Astrocyte (in vitro differentiated cells and primary cell): ENCODE measurements at regions not wholly inside any gene's neighbourhood (a gene's known extent, or its start where the extent isn't known, plus 50 kb on each side); places are given as distances from the start of the nearest gene placed in this dataset.

ENCODE experiments used
- EZH2 ChIP-seq: IDR thresholded peaks from 2 replicates; pipeline ENCODE4 v1.6.1; 2012; ENCODE audit warnings: mild to moderate bottlenecking, low read length, inconsistent platforms; ENCODE audit not compliant: insufficient read depth
- TF ChIP-seq, protein P1 (sequence below): IDR thresholded peaks from 2 replicates; pipeline ENCODE4 v1.5.1; 2011; ENCODE audit warnings: low read depth, mild to moderate bottlenecking, inconsistent platforms, low read length, moderate library complexity; ENCODE audit not compliant: insufficient read depth

DNA sequence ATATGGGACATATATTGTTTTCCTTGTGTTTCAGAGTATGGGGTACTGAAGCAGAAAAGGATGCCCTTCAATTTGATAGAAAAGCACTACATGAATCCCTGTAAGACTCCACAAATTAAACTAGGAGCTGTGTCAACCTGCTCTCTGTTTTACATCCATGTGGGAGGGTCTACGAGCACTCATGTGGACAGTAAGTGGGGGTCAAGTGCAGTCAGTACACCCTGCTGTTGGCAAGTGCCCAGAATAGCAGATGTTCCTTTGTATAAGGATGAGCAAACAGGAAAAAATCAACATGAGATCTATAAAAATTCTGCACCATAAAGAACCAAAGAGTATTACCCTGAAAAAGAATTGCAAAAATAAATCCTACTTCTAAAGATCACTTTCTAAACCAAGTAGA lies 659.9 kb downstream of the SI start:
- TF ChIP-seq, protein P1, sequence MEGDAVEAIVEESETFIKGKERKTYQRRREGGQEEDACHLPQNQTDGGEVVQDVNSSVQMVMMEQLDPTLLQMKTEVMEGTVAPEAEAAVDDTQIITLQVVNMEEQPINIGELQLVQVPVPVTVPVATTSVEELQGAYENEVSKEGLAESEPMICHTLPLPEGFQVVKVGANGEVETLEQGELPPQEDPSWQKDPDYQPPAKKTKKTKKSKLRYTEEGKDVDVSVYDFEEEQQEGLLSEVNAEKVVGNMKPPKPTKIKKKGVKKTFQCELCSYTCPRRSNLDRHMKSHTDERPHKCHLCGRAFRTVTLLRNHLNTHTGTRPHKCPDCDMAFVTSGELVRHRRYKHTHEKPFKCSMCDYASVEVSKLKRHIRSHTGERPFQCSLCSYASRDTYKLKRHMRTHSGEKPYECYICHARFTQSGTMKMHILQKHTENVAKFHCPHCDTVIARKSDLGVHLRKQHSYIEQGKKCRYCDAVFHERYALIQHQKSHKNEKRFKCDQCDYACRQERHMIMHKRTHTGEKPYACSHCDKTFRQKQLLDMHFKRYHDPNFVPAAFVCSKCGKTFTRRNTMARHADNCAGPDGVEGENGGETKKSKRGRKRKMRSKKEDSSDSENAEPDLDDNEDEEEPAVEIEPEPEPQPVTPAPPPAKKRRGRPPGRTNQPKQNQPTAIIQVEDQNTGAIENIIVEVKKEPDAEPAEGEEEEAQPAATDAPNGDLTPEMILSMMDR = no peak
- no peak for TF ChIP-seq EZH2
